Hepatocyte (in vitro differentiated cells): ENCODE measurements at regions not wholly inside any gene's neighbourhood (a gene's known extent, or its start where the extent isn't known, plus 50 kb on each side); places are given as distances from the start of the nearest gene placed in this dataset.

Source experiments
- EZH2 ChIP-seq: fragments of 200-600 bp; sonication (generic); IDR thresholded peaks from 2 replicates; pipeline ENCODE4 v1.6.1; 2016; ENCODE audit warnings: antibody characterized with exemption, mild to moderate bottlenecking, borderline replicate concordance
- EZH2phosphoT487 ChIP-seq: fragments of 200-600 bp; sonication (generic); IDR thresholded peaks from one replicate; pipeline ENCODE4 v1.6.1; 2018; ENCODE audit warnings: antibody characterized with exemption, mild to moderate bottlenecking, low read depth, moderate library complexity; ENCODE audit not compliant: unreplicated experiment, severe bottlenecking
- TF ChIP-seq, protein P1 (sequence below): fragments of 200-600 bp; sonication (generic); IDR thresholded peaks from 2 replicates; pipeline ENCODE4 v1.5.1; 2016; ENCODE audit warnings: antibody characterized with exemption, mild to moderate bottlenecking; ENCODE audit not compliant: poor library complexity

DNA sequence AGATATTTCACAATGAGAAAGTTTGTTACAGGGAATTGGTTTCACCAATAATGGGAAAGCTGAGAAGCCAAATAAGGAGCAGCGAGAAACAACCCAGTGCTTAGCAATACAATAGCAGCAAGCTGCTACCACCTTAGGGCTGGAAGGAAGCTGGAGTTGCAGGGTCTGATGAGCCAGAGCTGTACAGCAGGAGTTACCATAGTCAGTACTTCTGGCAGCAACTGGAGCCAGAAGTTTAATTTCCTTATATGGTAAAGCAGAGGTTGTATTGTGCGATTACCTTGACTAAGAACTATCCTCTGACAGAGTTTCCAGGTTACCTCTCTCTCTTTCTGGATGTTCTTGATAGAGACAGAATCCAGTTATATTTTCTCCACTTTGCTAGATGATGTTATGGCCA lies 137.1 kb upstream of the OLIG3 start:
- TF ChIP-seq, protein P1, sequence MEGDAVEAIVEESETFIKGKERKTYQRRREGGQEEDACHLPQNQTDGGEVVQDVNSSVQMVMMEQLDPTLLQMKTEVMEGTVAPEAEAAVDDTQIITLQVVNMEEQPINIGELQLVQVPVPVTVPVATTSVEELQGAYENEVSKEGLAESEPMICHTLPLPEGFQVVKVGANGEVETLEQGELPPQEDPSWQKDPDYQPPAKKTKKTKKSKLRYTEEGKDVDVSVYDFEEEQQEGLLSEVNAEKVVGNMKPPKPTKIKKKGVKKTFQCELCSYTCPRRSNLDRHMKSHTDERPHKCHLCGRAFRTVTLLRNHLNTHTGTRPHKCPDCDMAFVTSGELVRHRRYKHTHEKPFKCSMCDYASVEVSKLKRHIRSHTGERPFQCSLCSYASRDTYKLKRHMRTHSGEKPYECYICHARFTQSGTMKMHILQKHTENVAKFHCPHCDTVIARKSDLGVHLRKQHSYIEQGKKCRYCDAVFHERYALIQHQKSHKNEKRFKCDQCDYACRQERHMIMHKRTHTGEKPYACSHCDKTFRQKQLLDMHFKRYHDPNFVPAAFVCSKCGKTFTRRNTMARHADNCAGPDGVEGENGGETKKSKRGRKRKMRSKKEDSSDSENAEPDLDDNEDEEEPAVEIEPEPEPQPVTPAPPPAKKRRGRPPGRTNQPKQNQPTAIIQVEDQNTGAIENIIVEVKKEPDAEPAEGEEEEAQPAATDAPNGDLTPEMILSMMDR = no peak
- TF ChIP-seq EZH2phosphoT487 (no peak), EZH2 (no peak)
